GM19025 (cell line): ENCODE measurements at regions not wholly inside any gene's neighbourhood (a gene's known extent, or its start where the extent isn't known, plus 50 kb on each side); places are given as distances from the start of the nearest gene placed in this dataset.

Experiments
- ATAC-seq: cut with Tn5 transposase; IDR thresholded peaks from one replicate; pipeline ENCODE4 v1.9.1; 2021; ENCODE audit warnings: mild to moderate bottlenecking, low read depth, moderate library complexity; ENCODE audit not compliant: unreplicated experiment

DNA sequence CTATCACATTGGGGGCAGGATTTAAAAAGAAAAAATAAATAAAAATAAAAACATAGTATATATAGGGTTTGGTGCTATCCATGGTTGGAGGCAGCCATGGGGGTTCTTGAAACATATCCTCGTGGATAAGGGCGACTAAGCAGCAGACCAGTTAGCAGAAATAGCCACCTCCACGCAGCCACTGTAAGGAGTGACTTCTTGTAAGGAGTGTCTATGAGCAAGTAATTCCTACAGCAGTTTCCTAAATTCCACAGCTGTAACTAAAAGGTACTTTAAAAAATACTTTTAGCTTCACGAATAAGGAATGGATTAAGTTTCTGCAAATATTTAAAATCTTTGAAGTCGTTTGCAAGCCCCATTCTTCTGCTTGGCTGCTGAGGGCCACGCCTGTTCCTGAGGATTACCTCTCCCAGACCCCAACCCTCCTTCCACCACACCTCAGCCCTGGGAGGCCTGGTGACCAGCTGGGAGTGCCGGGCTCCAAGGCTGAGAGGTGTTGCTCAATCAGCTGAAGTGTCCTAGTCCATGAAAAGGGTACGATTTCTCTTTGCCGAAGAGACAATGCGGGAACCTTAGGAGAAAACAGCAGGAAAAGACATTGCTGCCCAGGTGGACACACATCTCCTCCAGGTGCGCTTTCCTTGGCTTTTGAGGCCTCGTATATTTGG, 115.3 kb downstream of the ADSS2 start:
- ATAC-seq, result no peak

DNA sequence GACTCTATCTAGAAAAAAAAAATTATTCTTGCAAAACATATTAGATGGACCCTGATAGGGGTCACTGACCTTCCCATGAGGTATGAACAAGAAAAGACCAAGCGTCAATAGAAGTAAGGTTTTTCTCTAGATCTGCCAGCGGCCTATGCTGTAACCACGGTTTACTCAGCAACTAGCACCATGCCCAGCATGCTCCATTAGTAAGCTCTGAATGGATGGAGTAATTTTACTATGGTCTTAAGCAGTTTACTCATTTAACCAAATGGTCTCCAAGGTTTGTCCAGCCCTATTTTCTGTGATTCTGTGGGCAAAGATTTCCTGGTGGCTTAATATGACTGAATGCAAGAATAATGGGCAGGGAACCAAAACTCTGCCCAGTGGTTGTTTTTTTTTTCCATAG, 113.9 kb downstream of the ADSS2 start:
- no peak for ATAC-seq

DNA sequence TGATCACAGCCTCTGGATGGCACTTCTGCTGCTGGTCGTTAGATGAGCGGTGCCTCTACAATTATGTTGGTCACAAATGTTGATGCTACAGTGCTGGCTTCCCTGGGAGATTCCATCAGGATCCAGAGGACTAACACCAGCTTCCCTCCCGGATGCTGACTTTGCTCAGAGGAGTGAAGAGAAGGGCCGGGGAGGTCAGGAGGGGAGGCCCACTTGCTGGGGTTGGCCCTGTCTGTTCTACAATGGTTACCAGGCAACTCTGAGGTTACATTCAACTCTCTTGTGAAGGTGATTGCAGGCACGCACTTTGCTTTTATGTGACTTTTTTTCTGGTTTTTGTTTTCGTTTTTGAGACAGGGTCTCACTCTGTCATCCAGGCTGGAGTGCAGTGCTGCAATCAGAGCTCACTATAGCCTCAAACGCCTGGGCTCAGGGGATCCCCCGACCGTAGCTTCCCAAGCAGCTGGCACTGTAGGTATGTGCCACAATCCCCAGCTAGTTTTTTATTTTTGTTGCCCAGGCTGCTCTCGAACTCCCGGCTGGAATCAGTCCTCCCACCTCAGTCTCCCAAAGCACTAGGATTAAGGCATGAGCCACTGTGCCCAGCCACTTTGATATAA, 112.5 kb downstream of the ADSS2 start:
- ATAC-seq, result no peak

GRCh38 chr1:244339776-244340175, 111.9 kb downstream of the ADSS2 start:
- no peak for ATAC-seq

- no peak for ATAC-seq
Observed at GRCh38 chr1:244340396-244340795, 111.3 kb downstream of the ADSS2 start.

DNA sequence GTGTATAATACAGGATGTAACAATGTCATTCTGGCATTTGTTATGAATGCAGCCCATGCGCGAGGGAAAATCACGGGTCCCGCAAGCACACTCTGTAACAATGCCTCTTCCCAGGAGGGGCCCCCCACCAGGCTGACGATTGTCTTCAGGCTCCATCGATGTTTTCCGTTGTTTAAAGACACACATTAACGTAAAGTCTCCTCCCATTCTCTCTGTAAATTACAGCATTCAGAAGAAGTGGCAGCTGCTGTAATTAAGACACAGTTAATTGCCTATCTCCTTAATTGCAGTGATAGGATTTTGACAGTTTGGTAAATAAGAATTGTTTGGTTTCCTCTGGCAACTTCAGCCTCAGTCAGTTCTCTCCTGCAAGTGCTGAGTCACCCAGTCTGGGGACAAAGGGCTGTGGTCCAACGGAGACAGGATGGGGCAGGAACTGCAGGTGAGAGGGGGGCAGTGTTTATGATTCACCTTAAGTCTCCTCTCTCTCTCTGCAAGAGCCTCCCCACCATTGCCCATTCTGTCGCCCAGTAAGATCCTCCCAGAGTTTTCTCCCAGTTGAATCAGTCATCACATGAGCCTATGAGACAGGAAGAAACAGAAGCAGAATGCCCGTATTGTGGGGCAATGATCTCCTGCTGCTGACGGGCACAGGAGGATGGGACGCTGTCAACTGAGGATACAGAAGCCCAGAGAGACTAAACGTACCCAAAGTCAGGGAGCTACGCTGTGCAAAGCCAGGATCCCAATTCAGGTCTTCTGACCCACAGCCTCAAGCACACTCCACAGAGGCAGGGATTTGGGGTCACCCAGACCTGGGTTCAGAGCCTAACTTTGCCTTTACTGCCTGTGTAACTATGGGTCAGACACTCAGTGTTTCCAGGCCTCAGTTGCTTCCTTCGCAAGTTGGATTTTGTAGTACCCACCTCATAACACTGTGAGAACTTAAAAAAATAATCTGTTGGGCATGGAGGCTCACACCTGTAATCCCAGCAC, 110.0 kb downstream of the ADSS2 start:
- no peak for ATAC-seq

GRCh38 chr1:244344001-244344400, 107.7 kb downstream of the ADSS2 start:
- no peak for ATAC-seq

DNA sequence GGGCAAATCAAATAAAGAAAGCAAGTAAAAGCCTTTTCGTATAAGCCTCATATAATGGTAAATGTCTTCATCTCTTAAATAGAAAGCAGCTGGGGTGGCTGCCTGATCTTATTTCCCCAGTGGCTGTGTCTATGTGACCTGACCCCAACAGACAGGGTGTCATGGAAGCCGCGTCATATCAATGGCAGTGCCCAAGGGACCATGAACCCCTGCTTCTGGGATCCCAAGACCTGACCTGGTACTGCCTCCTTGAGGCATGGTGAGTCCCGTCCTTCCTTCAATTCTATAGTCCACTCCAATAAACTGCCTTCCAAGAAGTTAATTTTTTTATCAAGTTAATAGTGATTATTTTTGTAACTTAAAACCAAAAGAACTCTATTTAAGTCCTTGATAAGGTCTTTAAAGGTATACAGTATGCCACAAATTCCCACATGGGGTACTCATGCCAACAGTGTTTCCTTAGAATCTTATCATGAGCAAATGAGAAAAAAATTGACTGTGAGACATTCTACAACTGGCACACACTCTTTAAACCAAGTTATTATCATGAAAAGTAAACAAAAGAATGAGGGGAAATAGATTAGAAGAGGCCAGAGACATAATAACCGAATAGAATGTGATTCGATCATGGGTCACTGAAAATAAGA, 104.6 kb downstream of the ADSS2 start:
- ATAC-seq, result no peak

DNA sequence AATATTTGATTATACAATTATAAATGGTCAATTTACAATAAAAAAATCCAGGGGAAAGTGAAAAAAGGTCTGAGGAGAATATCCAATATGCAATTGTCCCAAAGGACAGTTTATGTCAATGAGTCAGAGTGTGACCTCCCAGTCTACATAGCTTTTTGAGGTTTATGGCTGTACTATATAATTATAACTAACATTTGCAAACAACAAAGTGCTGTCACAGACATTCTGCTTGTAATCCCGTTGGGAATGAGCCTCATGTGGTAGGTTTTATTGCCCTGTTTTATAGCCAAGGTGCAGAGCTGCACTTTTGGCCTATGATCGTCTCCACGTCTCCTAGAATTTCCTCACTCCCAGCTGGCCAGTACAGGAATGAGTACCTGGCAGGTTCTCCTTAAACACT, 103.8 kb downstream of the ADSS2 start:
- no peak for ATAC-seq

DNA sequence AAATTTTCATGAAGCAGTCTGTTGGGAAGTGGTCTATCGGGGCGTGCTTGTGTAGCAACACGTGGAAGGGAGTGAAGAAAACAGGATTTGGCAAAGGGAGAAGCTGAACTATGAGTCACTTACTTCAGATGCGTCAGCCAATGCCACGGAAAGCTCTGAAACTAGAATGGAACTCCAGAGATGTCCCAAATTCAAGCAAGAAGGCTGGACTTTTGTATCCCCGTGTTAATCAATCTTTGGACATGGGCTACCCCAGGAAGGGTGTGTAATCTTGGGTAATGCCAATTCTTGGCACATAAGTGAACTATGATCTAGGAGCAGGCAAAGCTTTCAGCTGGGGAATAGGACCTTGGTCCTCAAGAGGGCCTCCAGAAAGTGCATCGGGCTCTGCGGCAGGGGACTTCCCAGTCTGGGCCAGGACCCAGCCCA, 102.6 kb downstream of the ADSS2 start:
- ATAC-seq, result no peak

GRCh38 chr1:244349581-244350001, 102.1 kb downstream of the ADSS2 start:
- ATAC-seq, result no peak

- ATAC-seq, result peak; percentile 72
Observed at GRCh38 chr1:244350027-244350426, 101.7 kb downstream of the ADSS2 start.

GRCh38 chr1:244352156-244352830, 99.4 kb downstream of the ADSS2 start:
- ATAC-seq, result no peak

- no peak for ATAC-seq
Observed at GRCh38 chr1:244353551-244354091, 98.1 kb downstream of the ADSS2 start.

- no peak for ATAC-seq
Observed at GRCh38 chr1:244354810-244355278, 96.9 kb downstream of the ADSS2 start.

GRCh38 chr1:244356376-244356775, 95.3 kb downstream of the ADSS2 start:
- no peak for ATAC-seq
